ENCODE measurements at regions not wholly inside any gene's neighbourhood (a gene's known extent, or its start where the extent isn't known, plus 50 kb on each side); places are given as distances from the start of the nearest gene placed in this dataset.

DNA sequence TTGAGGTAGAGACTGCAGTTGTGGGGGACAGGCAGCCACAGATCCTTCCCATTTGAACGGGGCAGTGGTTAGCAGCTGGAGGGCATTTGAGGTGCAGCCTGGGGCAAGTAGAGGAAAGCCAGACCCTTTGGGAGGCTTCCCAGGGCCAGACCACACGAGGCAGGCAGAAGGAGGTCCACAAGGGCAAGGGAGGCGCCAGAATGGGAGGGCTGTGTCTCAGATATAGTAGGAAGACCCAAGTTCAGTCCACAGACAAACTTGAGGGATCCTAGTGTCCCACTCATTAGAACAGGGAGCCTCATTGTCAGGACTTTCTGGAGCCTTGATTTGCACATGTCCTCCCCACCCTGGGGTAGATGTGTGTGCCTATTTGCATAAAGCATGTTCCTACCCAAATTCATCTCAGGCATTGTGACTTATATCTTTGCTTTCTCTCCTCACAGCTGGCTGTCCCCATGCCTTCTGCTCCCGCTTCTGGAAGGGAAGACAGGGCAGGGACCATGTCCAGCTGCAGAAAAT, 166.0 kb downstream of the VEGFA start:
- no peak for TF ChIP-seq PATZ1 (CRISPR knock-in tag; IDR thresholded peaks at IDR 0.05; ENCODE audit: borderline replicate concordance)
- no peak for TF ChIP-seq SNAI2 (CRISPR knock-in tag; IDR thresholded peaks at IDR 0.05)
- TF ChIP-seq CSDC2 (CRISPR knock-in tag; IDR thresholded peaks at IDR 0.05), result no peak
- no peak for TF ChIP-seq ESRRG (CRISPR knock-in tag; IDR thresholded peaks at IDR 0.05)
- no peak for TF ChIP-seq ZNF8 (CRISPR knock-in tag; IDR thresholded peaks at IDR 0.05)
- TF ChIP-seq CREB5 (CRISPR knock-in tag; IDR thresholded peaks at IDR 0.05; ENCODE audit: low read depth), result no peak
- no peak for TF ChIP-seq TCF4 (CRISPR knock-in tag; IDR thresholded peaks at IDR 0.05; ENCODE audit: borderline replicate concordance)
- TF ChIP-seq ZFP3 (CRISPR knock-in tag; IDR thresholded peaks at IDR 0.05), result no peak
- TF ChIP-seq ZC3H10 (CRISPR knock-in tag; IDR thresholded peaks at IDR 0.05), result no peak
